Endometrium (tissue), 2 donors: ENCODE measurements at regions not wholly inside any gene's neighbourhood (a gene's known extent, or its start where the extent isn't known, plus 50 kb on each side); places are given as distances from the start of the nearest gene placed in this dataset.

Experiments
- FAIRE-seq: peaks from 2 replicates; lab custom pipeline; 2012; peaks lifted over from hg19 to GRCh38; lab: Jason Lieb, UNC
- donor health status: control.
- donor health status: control.

DNA sequence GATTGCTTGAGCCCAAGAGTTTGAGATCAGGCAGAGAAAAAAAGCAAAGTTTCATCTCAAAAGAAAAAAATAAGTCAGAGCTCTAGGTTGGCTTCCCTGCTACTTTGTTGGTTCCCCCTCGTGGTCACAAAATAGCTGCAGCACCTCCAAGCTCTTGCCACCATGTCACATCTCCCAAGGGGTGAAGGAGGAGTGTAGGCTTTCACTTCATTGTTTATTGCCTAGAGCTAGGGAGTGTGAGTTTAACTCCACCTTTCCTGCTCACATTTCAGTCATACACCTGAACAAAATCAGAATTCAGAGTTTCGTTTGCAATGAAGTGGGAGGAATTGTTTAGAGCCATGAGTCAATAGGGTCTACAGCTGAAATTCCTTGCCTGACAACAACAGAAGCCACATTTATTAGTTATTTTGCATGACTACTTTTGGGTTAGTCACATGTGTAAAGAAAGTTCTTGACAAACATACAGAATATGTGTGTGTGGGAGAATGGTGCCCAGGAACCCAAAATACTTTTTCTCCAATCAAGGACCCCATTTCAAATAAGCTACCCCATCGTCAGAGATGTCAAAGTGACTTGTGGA, 56.2 kb upstream of the UFL1 start:
- no peak for FAIRE-seq

DNA sequence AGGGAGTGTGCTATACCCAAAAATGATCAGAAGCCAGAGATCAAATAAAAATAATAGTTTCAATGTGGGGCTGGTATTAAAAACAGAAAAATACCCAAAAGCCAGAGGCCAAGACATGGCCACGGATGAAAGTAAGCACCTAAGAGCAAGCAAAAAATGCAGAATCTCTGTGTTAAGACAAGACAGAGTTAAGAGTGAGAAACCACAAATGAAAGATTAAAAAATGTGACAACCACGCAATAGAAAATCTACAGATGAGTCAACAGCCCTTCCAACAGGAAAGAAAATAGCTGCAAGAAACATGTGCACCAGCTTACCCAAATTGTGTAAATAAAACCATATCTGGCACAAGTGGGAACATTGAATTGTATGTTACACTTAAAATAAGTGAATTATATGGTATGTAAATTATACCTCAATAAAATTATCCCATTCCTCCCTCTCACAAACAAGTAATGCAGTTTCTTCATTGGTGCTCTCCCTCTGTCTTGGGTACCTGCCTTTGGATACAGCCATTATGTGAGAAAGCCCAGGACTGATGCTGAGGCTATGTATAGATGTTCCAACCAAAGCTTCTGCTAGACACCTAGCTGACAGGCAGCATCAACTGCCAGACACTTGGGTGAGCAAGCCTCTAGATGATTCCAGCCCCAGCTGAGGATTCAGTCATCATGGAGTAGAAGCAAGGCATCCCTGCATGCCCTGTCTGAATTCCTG, 55.3 kb upstream of the UFL1 start:
- FAIRE-seq = no peak

DNA sequence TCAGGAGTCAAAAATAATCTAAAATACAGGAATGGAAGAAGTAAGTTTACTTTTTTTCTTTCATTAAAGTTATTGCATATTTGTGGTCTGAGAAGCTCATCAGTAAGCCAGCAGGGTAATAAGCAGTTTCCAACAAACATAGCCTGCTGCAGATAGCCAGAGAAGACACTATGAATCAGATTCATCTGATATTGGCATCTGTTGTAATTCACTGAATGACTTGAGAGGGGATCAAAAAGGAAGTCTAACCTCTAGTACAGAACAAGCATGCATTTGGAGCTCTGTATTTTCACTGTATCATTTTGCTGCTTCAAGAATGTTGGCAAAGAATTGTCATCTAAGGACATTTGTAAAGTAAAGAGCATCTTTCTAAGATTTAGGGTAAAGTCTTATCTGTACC, 53.8 kb upstream of the UFL1 start:
- FAIRE-seq = no peak

DNA sequence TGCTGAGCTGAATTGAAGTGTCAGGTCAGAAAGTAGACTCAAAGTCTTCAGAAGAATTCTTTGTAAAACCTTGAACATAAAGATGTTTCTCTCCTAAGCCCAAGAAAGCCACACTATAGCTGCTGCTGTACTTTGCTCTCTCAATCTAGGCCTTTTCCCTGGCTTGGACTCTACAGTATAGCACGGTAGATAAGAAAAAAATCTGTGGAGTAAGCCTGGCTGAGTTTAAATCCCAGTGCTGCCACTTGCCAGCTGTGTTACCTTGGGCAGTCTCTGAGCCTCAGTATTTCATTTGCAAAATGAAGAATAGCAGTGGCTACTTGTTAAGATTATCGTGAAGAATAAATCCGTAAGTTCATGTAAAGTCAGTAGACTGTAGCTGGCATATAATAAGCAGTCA, 53.3 kb upstream of the UFL1 start:
- FAIRE-seq = no peak

GRCh38 chr6:96468681-96469224, 52.9 kb upstream of the UFL1 start:
- no peak for FAIRE-seq

DNA sequence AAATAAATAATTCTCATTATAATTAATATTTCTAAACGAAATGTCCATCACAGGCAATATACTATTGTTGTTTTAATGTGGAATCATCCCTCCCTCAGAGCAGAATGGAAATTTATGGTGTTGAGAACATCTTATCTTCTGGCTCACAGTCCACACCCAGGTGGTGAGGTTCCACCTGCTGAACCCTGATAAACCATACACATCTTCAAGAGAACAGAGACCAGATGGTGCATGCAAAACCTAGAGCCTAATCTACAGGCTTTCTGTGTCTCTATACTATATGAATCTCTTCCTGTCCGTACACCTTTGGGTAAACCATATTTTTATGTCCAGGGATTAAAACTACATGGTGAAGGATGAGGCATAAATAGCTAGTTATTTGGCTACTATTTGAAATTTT, 52.3 kb upstream of the UFL1 start:
- FAIRE-seq = no peak

DNA sequence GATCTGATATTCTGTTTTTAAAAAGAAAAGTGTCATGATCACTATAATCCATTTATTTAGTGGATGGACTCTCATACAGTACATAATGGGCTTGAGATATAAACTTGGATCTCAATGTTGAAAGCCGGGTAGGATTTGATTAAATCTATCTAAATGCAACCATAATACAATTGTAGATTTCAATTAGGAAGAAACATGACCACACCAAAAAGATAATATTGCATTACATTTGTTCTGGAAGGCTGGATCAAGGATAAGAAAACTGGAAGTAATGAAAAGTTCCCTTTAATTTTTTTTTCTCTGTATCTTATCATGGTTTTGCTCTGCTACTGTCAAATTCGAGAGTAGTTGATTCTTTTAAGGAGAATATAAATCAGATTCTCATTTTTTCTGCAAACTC, 51.3 kb upstream of the UFL1 start:
- FAIRE-seq = no peak
